PC-3 (cell line): ENCODE measurements at regions not wholly inside any gene's neighbourhood (a gene's known extent, or its start where the extent isn't known, plus 50 kb on each side); places are given as distances from the start of the nearest gene placed in this dataset.

Source experiments
- ATAC-seq: fragments of 200-7000 bp; cut with Tn5 transposase; 2 replicates; pipeline ENCODE4 v1.9.1; 2020; ENCODE audit warnings: mild to moderate bottlenecking, moderate library complexity
- BruUV-seq: library from RNA; stranded (reverse); fragments of 400-500 nt; replicated peaks from 2 replicates; lab custom pipeline; 2021; lab: Mats Ljungman, UMichigan
- CTCF ChIA-PET: fragments of 300-600 bp; sonication (Branson Sonifier 250); formaldehyde crosslinking; loops from one replicate; lab custom pipeline; 2022; ENCODE audit warnings: antibody characterized with exemption; lab: Charles Lee
- POLR2A ChIA-PET: fragments of 300-600 bp; sonication (Branson Sonifier 250); formaldehyde crosslinking; loops from one replicate; lab custom pipeline; 2022; ENCODE audit warnings: antibody characterized with exemption; ENCODE audit not compliant: unreplicated experiment; lab: Charles Lee
- DNase-seq: peaks from one replicate; pipeline ENCODE4 v3.0.0-alpha.2; 2015
- H2AFZ ChIP-seq: fragments of 300-600 bp; sonication (generic); 2 replicates; pipeline ENCODE4 v1.6.0; 2016; ENCODE audit warnings: antibody characterized with exemption, low read length
- H3F3A ChIP-seq: fragments of 300-600 bp; sonication (generic); one replicate; pipeline ENCODE4 v1.6.0; 2017; ENCODE audit warnings: antibody characterized with exemption, low read length, control low read depth, mild to moderate bottlenecking; ENCODE audit not compliant: unreplicated experiment
- H3K27ac ChIP-seq: fragments of 300-600 bp; sonication (generic); 2 replicates; pipeline ENCODE4 v1.5.1; 2016; ENCODE audit warnings: mild to moderate bottlenecking, low read length
- H3K27me3 ChIP-seq: fragments of 300-600 bp; sonication (generic); 2 replicates; pipeline ENCODE4 v1.6.1; 2016; ENCODE audit warnings: low read length, mixed read lengths
- H3K36me3 ChIP-seq: fragments of 300-600 bp; sonication (generic); 2 replicates; pipeline ENCODE4 v1.6.1; 2016; ENCODE audit warnings: low read depth, mixed run types, low read length, mixed read lengths
- H3K4me1 ChIP-seq: fragments of 300-600 bp; sonication (generic); 2 replicates; pipeline ENCODE4 v1.5.1; 2016; ENCODE audit warnings: low read length; ENCODE audit not compliant: insufficient read depth
- H3K4me2 ChIP-seq: fragments of 300-600 bp; sonication (generic); 2 replicates; pipeline ENCODE4 v1.6.0; 2016; ENCODE audit warnings: low read length
- H3K4me3 ChIP-seq: fragments of 300-600 bp; sonication (generic); 2 replicates; pipeline ENCODE4 v1.5.1; 2016; ENCODE audit warnings: mild to moderate bottlenecking, low read length, mixed read lengths
- H3K79me2 ChIP-seq: fragments of 300-600 bp; sonication (generic); 2 replicates; pipeline ENCODE4 v1.6.1; 2017; ENCODE audit warnings: low read length, mixed read lengths
- H3K9ac ChIP-seq: fragments of 300-600 bp; sonication (generic); 2 replicates; pipeline ENCODE4 v1.6.0; 2016; ENCODE audit warnings: mild to moderate bottlenecking, low read length
- H3K9me2 ChIP-seq: fragments of 300-600 bp; sonication (generic); replicated peaks from 2 replicates; pipeline ENCODE4 v1.6.1; 2016; ENCODE audit warnings: mixed run types, low read length, mixed read lengths
- H3K9me3 ChIP-seq: fragments of 300-600 bp; sonication (generic); 2 replicates; pipeline ENCODE4 v1.6.1; 2016; ENCODE audit warnings: low read length, mixed read lengths
- H4K20me1 ChIP-seq: fragments of 300-600 bp; sonication (generic); 2 replicates; pipeline ENCODE4 v1.6.1; 2016; ENCODE audit warnings: low read length, mixed read lengths
- EZH2 ChIP-seq: fragments of 300-600 bp; sonication (generic); IDR thresholded peaks from one replicate; pipeline ENCODE4 v1.6.1; 2017; ENCODE audit warnings: antibody characterized with exemption, mild to moderate bottlenecking, low read length; ENCODE audit not compliant: unreplicated experiment
- EZH2phosphoT487 ChIP-seq: fragments of 300-600 bp; sonication (generic); IDR thresholded peaks from 2 replicates; pipeline ENCODE4 v1.6.1; 2018; ENCODE audit warnings: mild to moderate bottlenecking, antibody characterized with exemption, low read length, borderline replicate concordance
- intact Hi-C: fragments of 100-400 bp; cut with micrococcal nuclease; formaldehyde crosslinking; loops from 2 replicates; pipeline ENCODE4 v1.9.0; 2023
- TF ChIP-seq, protein P1 (sequence below): fragments of 300-600 bp; sonication (generic); conservative IDR thresholded peaks from 2 replicates; pipeline ENCODE4 v1.5.1; 2017; ENCODE audit warnings: antibody characterized with exemption, low read depth, mild to moderate bottlenecking, low read length

- Histone ChIP-seq H3K4me1 (no peaks in the 10 kb centered on the region), H3K9me3 (no peaks in the 10 kb centered on the region), H3K4me2 (no peak overlapping the region), H3F3A (no peaks in the 10 kb centered on the region), H4K20me1 (no peaks in the 10 kb centered on the region), H3K9ac (no peak overlapping the region), H3K79me2 (no peaks in the 10 kb centered on the region), H3K4me3 (no peak overlapping the region), H3K27me3 (no peaks in the 10 kb centered on the region), H3K36me3 (no peaks in the 10 kb centered on the region), H3K27ac (no peak overlapping the region), H3K9me2 (no peaks in the 10 kb centered on the region), H2AFZ (no peak overlapping the region)
- no peak for DNase-seq
- no peak for ATAC-seq
- intact Hi-C loops, result no loop called here
- ChIA-PET POLR2A (no interaction called here), CTCF (interaction anchor here (0.6 kb wide), 1 partner anchor 28 kb away, joined by 5 read pairs; no protein-coding TSS in a partner anchor)
- BruUV-seq, result no TSS peak
- TF ChIP-seq, protein P1, sequence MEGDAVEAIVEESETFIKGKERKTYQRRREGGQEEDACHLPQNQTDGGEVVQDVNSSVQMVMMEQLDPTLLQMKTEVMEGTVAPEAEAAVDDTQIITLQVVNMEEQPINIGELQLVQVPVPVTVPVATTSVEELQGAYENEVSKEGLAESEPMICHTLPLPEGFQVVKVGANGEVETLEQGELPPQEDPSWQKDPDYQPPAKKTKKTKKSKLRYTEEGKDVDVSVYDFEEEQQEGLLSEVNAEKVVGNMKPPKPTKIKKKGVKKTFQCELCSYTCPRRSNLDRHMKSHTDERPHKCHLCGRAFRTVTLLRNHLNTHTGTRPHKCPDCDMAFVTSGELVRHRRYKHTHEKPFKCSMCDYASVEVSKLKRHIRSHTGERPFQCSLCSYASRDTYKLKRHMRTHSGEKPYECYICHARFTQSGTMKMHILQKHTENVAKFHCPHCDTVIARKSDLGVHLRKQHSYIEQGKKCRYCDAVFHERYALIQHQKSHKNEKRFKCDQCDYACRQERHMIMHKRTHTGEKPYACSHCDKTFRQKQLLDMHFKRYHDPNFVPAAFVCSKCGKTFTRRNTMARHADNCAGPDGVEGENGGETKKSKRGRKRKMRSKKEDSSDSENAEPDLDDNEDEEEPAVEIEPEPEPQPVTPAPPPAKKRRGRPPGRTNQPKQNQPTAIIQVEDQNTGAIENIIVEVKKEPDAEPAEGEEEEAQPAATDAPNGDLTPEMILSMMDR, result no peak
- TF ChIP-seq EZH2, result no peak
- no peak for TF ChIP-seq EZH2phosphoT487
These were observed 106.2 kb upstream of the FRMPD4 start for GRCh38 chrX:12032082-12032481.

GRCh38 chrX:12034741-12035140 lies 103.5 kb upstream of the FRMPD4 start:
- POLR2A ChIA-PET, result no interaction called here

DNA sequence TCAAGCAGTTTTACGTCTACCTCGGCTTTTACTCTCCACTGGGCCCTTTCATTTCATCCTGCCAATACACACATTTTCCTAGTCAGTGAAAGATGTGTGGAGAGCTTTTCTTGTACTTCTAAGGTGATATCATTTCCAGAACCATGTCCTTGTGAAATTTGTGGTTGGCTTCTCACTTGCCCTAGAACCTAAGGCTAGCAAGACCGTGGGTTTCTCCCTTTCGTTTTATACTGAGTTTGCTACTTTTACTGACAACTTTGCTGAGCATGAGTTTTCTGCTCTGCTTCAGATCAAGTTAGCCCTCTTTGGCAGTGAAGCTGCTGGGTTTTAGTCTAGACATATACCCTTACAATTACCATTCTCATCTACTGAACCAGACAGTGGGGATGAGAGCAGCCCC lies 95.7 kb upstream of the FRMPD4 start:
- Histone ChIP-seq H3F3A (no peaks in the 10 kb centered on the region), H3K36me3 (no peaks in the 10 kb centered on the region), H2AFZ (no peak overlapping the region), H3K79me2 (no peaks in the 10 kb centered on the region), H3K27me3 (no peaks in the 10 kb centered on the region), H3K9ac (no peak overlapping the region), H3K4me2 (no peak overlapping the region), H4K20me1 (no peaks in the 10 kb centered on the region), H3K9me3 (no peaks in the 10 kb centered on the region), H3K9me2 (no peaks in the 10 kb centered on the region), H3K27ac (no peak overlapping the region), H3K4me3 (no peak overlapping the region), H3K4me1 (no peaks in the 10 kb centered on the region)
- no TSS peak for BruUV-seq
- no peak for ATAC-seq
- intact Hi-C loops, result no loop called here
- TF ChIP-seq EZH2 (no peak), EZH2phosphoT487 (no peak)
- TF ChIP-seq, protein P1, result no peak
- CTCF ChIA-PET, result no interaction called here
- no peak for DNase-seq
- POLR2A ChIA-PET, result no interaction called here

More at GRCh38 chrX:12034741-12035140, 103.5 kb upstream of the FRMPD4 start:
- Histone ChIP-seq H3K4me1 (no peaks in the 10 kb centered on the region), H4K20me1 (no peaks in the 10 kb centered on the region), H2AFZ (no peak overlapping the region), H3K27me3 (no peaks in the 10 kb centered on the region), H3K36me3 (no peaks in the 10 kb centered on the region), H3K9ac (no peak overlapping the region), H3F3A (no peaks in the 10 kb centered on the region), H3K4me3 (no peak overlapping the region), H3K9me2 (no peaks in the 10 kb centered on the region), H3K27ac (no peak overlapping the region), H3K4me2 (no peak overlapping the region), H3K79me2 (no peaks in the 10 kb centered on the region), H3K9me3 (no peaks in the 10 kb centered on the region)
- TF ChIP-seq, protein P1, result no peak
- TF ChIP-seq EZH2phosphoT487 (no peak), EZH2 (no peak)
- no peak for DNase-seq
- intact Hi-C loops, result no loop called here
- ATAC-seq, result no peak
- no TSS peak for BruUV-seq
- CTCF ChIA-PET, result no interaction called here
